A673 (cell line): ENCODE measurements at regions not wholly inside any gene's neighbourhood (a gene's known extent, or its start where the extent isn't known, plus 50 kb on each side); places are given as distances from the start of the nearest gene placed in this dataset.

ENCODE experiments used
- CTCF ChIP-seq: fragments of 300-800, 200-600 bp; sonication (generic); conservative IDR thresholded peaks from 2 replicates; pipeline ENCODE4 v1.5.1; 2017; ENCODE audit warnings: low read depth, mild to moderate bottlenecking, antibody characterized with exemption, low read length, moderate library complexity, mixed read lengths
- EZH2 ChIP-seq: fragments of 200-600 bp; sonication (generic); IDR thresholded peaks from 2 replicates; pipeline ENCODE4 v1.6.1; 2017; ENCODE audit warnings: borderline replicate concordance, low read depth, mild to moderate bottlenecking, mixed read lengths, antibody characterized with exemption, low read length; ENCODE audit not compliant: poor library complexity, severe bottlenecking

DNA sequence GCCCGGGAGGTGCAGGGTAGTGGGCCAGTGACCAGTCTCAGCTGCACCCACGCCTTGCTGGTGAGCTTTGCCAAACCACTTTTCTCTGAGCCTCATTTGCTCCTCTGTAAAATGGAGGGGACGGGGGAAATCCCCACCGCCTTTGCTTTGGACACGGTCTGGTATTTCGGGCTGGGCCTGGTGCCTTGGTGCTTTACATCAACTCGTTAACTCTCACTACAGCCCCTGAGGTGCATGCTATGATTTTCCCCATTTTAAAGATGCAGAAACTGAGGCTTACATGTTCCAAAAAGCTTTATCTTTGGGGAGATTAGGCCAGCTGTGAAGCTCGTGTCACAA is 116.1 kb upstream of the RUNX3 start:
- TF ChIP-seq CTCF (no peak), EZH2 (no peak)
